GM12874 (cell line): ENCODE measurements at regions not wholly inside any gene's neighbourhood (a gene's known extent, or its start where the extent isn't known, plus 50 kb on each side); places are given as distances from the start of the nearest gene placed in this dataset.

Source experiments
- CTCF ChIP-seq: IDR thresholded peaks from 2 replicates; pipeline ENCODE4 v1.5.1; 2011; ENCODE audit warnings: low read depth, mild to moderate bottlenecking, control low read depth, low read length, moderate library complexity; ENCODE audit not compliant: insufficient read depth

- no peak for TF ChIP-seq CTCF
Observed at GRCh38 chr10:129322933-129323820, 143.9 kb upstream of the MGMT start.

GRCh38 chr10:129323879-129324278 lies 143.2 kb upstream of the MGMT start:
- TF ChIP-seq CTCF = no peak

GRCh38 chr10:129325893-129326292 lies 141.1 kb upstream of the MGMT start:
- no peak for TF ChIP-seq CTCF

- no peak for TF ChIP-seq CTCF
Observed at GRCh38 chr10:129328546-129328945, 138.5 kb upstream of the MGMT start.

- no peak for TF ChIP-seq CTCF
Observed at GRCh38 chr10:129329385-129330055, 137.5 kb upstream of the MGMT start.

GRCh38 chr10:129330211-129330610 lies 136.8 kb upstream of the MGMT start:
- TF ChIP-seq CTCF = no peak

GRCh38 chr10:129331207-129331838 lies 135.7 kb upstream of the MGMT start:
- no peak for TF ChIP-seq CTCF
